Spleen (tissue), 11 donors: ENCODE measurements at regions not wholly inside any gene's neighbourhood (a gene's known extent, or its start where the extent isn't known, plus 50 kb on each side); places are given as distances from the start of the nearest gene placed in this dataset.

ENCODE experiments used
- DNase-seq: peaks from one replicate; pipeline ENCODE4 v3.0.0-alpha.2; 2020
- H3K27ac ChIP-seq, 8 donors: fragments of 200-600 bp; sonication (generic) in 7 of 8; 1 replicate in 4 of 8; 2 replicates in 4 of 8; pipeline versions ENCODE4 v1.5.0 to v1.8.0; 2016 to 2021; ENCODE audit warnings: inconsistent platforms in 4 of 8, mild to moderate bottlenecking in 4 of 8, moderate library complexity in 1 of 8
- H3K27me3 ChIP-seq, 7 donors: fragments of 200-600 bp; sonication (generic) in 6 of 7; replicated peaks in 1 of 7; 1 replicate in 4 of 7; 2 replicates in 3 of 7; pipeline versions ENCODE4 v1.5.0 to v1.8.0; 2016 to 2021; ENCODE audit warnings: inconsistent platforms in 3 of 7, mild to moderate bottlenecking in 1 of 7
- H3K36me3 ChIP-seq, 6 donors: fragments of 200-600 bp; sonication (generic) in 5 of 6; 1 replicate in 4 of 6; 2 replicates in 2 of 6; pipeline versions ENCODE4 v1.5.0 to v1.8.0; 2016 to 2021; ENCODE audit warnings: inconsistent platforms in 2 of 6
- H3K4me1 ChIP-seq, 6 donors: fragments of 200-600 bp; sonication (generic) in 5 of 6; 1 replicate in 3 of 6; 2 replicates in 3 of 6; pipeline versions ENCODE4 v1.5.0 to v1.8.0; 2016 to 2021; ENCODE audit warnings: inconsistent platforms in 3 of 6
- H3K4me3 ChIP-seq, 8 donors: fragments of 200-600 bp; sonication (generic) in 7 of 8; 1 replicate in 4 of 8; 2 replicates in 4 of 8; pipeline versions ENCODE4 v1.5.0 to v1.8.0; 2016 to 2021; ENCODE audit warnings: inconsistent platforms in 4 of 8, mild to moderate bottlenecking in 4 of 8, moderate library complexity in 2 of 8
- H3K9me3 ChIP-seq, 8 donors: fragments of 200-600 bp; sonication (generic) in 7 of 8; 1 replicate in 4 of 8; 2 replicates in 4 of 8; pipeline versions ENCODE4 v1.5.0 to v1.8.0; 2016 to 2021; ENCODE audit warnings: inconsistent platforms in 4 of 8
- CTCF ChIP-seq, 11 experiments: fragments of 200-600 bp in 7 of 11; fragments of 450-650 bp in 4 of 11; sonication (generic) in 4 of 11; IDR thresholded peaks in 8 of 11; conservative IDR thresholded peaks in 3 of 11; 1 replicate in 7 of 11; 2 replicates in 4 of 11; pipeline versions ENCODE4 v1.4.0 to v1.8.0; 2016 to 2021; ENCODE audit warnings: antibody characterized with exemption in 11 of 11, inconsistent platforms in 4 of 11, mild to moderate bottlenecking in 1 of 11
- POLR2A ChIP-seq, 3 donors: fragments of 450-650 bp; IDR thresholded peaks; one replicate each; pipeline ENCODE4 v1.5.1; 2017; ENCODE audit warnings: antibody characterized with exemption in 3 of 3, mild to moderate bottlenecking in 1 of 3
- POLR2AphosphoS5 ChIP-seq, 3 donors: sonication (generic); formaldehyde crosslinking; IDR thresholded peaks; one replicate each; pipeline ENCODE4 v1.5.1; 2017; ENCODE audit warnings: antibody characterized with exemption in 3 of 3
- WGBS, 5 donors: extraction: QIAGEN DNeasy Blood & Tissue Kit in 3 of 5; methylation state at CpG; one replicate each; pipeline versions ENCODE4 v1.1.5 to v1.1.7; 2013 to 2018; 5-methylcytosine and 5-hydroxymethylcytosine counted together
- intact Hi-C: fragments of 100-400 bp; cut with DNase I; formaldehyde crosslinking; loops from one replicate; pipeline ENCODE4 v1.15.0; 2023; ENCODE audit warnings: low total_unique reads
- donor health status: healthy with polysubstance abuse.
- donor health status: DM: no; HTN: no; CAD: no; lungs with moderate emphysema.
- donor health status: DM: no; HTN: no; CAD: no.
- donor health status: Bipolar disorder and iron deficiency.
- donor health status: healthy.
- donor health status: DM: no; HTN: no; CAD: no.
- donor health status: DM: yes; HTN: yes; CAD: no.

- Histone ChIP-seq H3K4me1 (no peaks in the 10 kb centered on the region), H3K27me3 (no peaks in the 10 kb centered on the region), H3K4me3 (no peak overlapping the region), H3K27ac (no peak overlapping the region), H3K9me3 (peaks cover 0 to 25% (median 18%) of the 10 kb centered on the region in 8 donors), H3K36me3 (no peaks in the 10 kb centered on the region)
- intact Hi-C loops, result no loop called here
- no peak for TF ChIP-seq CTCF (IDR thresholded peaks at IDR 0.05 in 8 of 11, conservative IDR thresholded peaks at IDR 0.05 in 3 of 11)
- TF ChIP-seq POLR2AphosphoS5 (IDR thresholded peaks at IDR 0.05), result no peak
- no peak for TF ChIP-seq POLR2A (IDR thresholded peaks at IDR 0.05)
- no peak for DNase-seq
- 64 to 83% (median 69%) methylated on average over 2 of the region's 2 CpGs for WGBS, 5 donors
Observed at GRCh38 chr1:72697410-72697809, 415.1 kb upstream of the NEGR1 start.

- H3K4me3 ChIP-seq, result no peak overlapping the region
- H3K9me3 ChIP-seq, result peaks cover 0 to 53% (median 27%) of the 10 kb centered on the region in 8 donors
- TF ChIP-seq POLR2AphosphoS5 (IDR thresholded peaks at IDR 0.05) (no peak), CTCF (IDR thresholded peaks at IDR 0.05 in 8 of 11, conservative IDR thresholded peaks at IDR 0.05 in 3 of 11) (no peak), POLR2A (IDR thresholded peaks at IDR 0.05) (no peak)
- H3K36me3 ChIP-seq, result no peaks in the 10 kb centered on the region
- no peaks in the 10 kb centered on the region for H3K27me3 ChIP-seq
- no peak overlapping the region for H3K27ac ChIP-seq
- H3K4me1 ChIP-seq, result no peaks in the 10 kb centered on the region
- intact Hi-C loops, result no loop called here
- 38 to 54% (median 50%) methylated on average over 1 of the region's 1 CpG for WGBS, 5 donors
- DNase-seq, result no peak
Observed at GRCh38 chr1:72693899-72694298, 411.6 kb upstream of the NEGR1 start.

GRCh38 chr1:72693376-72693775 lies 411.0 kb upstream of the NEGR1 start:
- H3K27ac ChIP-seq, result no peak overlapping the region
- H3K9me3 ChIP-seq, result peaks cover 0 to 57% (median 27%) of the 10 kb centered on the region in 8 donors
- TF ChIP-seq POLR2AphosphoS5 (IDR thresholded peaks at IDR 0.05) (no peak), CTCF (IDR thresholded peaks at IDR 0.05 in 8 of 11, conservative IDR thresholded peaks at IDR 0.05 in 3 of 11) (no peak), POLR2A (IDR thresholded peaks at IDR 0.05) (no peak)
- H3K4me3 ChIP-seq, result no peak overlapping the region
- WGBS, 5 donors, result 72 to 90% (median 80%) methylated on average over 2 of the region's 2 CpGs
- intact Hi-C loops, result no loop called here
- no peaks in the 10 kb centered on the region for H3K36me3 ChIP-seq
- no peaks in the 10 kb centered on the region for H3K4me1 ChIP-seq
- no peaks in the 10 kb centered on the region for H3K27me3 ChIP-seq
- no peak for DNase-seq

GRCh38 chr1:72690871-72691270 lies 408.5 kb upstream of the NEGR1 start:
- no peak overlapping the region for H3K4me3 ChIP-seq
- H3K9me3 ChIP-seq, result peaks cover 0 to 61% (median 29%) of the 10 kb centered on the region in 8 donors
- H3K36me3 ChIP-seq, result no peaks in the 10 kb centered on the region
- H3K27me3 ChIP-seq, result no peaks in the 10 kb centered on the region
- DNase-seq, result no peak
- H3K27ac ChIP-seq, result no peak overlapping the region
- no peaks in the 10 kb centered on the region for H3K4me1 ChIP-seq
- TF ChIP-seq CTCF (IDR thresholded peaks at IDR 0.05 in 8 of 11, conservative IDR thresholded peaks at IDR 0.05 in 3 of 11), result no peak
- no peak for TF ChIP-seq POLR2AphosphoS5 (IDR thresholded peaks at IDR 0.05)
- no peak for TF ChIP-seq POLR2A (IDR thresholded peaks at IDR 0.05)
- intact Hi-C loops, result no loop called here
